GM23338 (cell line): ENCODE measurements at regions not wholly inside any gene's neighbourhood (a gene's known extent, or its start where the extent isn't known, plus 50 kb on each side); places are given as distances from the start of the nearest gene placed in this dataset.

Experiments used
- ATAC-seq: fragments of 200-7000 bp; cut with Tn5 transposase; 3 replicates; pipeline ENCODE4 v1.9.1; 2020
- DNase-seq: peaks from one replicate; pipeline ENCODE4 v3.0.0-alpha.2; 2015; ENCODE audit warnings: low spot score
- H2AFZ ChIP-seq: fragments of 200-600 bp; sonication (generic); 2 replicates; pipeline ENCODE4 v1.8.0; 2016; ENCODE audit warnings: antibody characterized with exemption, mild to moderate bottlenecking, moderate library complexity
- H3F3A ChIP-seq: fragments of 200-600 bp; sonication (generic); replicated peaks from 2 replicates; pipeline ENCODE4 v1.8.0; 2017; ENCODE audit warnings: antibody characterized with exemption, mixed run types, low read depth
- H3K27ac ChIP-seq: fragments of 200-600 bp; sonication (generic); 2 replicates; pipeline ENCODE4 v1.6.1; 2016; ENCODE audit warnings: low read depth
- H3K27me3 ChIP-seq: fragments of 200-600 bp; sonication (generic); 2 replicates; pipeline ENCODE4 v1.8.0; 2016; ENCODE audit warnings: mild to moderate bottlenecking, mixed run types, moderate library complexity; ENCODE audit not compliant: insufficient read depth
- H3K36me3 ChIP-seq: fragments of 200-600 bp; sonication (generic); 2 replicates; pipeline ENCODE4 v1.8.0; 2016; ENCODE audit warnings: mild to moderate bottlenecking; ENCODE audit not compliant: insufficient read depth
- H3K4me1 ChIP-seq: fragments of 200-600 bp; sonication (generic); 2 replicates; pipeline ENCODE4 v1.8.0; 2016; ENCODE audit warnings: mild to moderate bottlenecking, moderate library complexity; ENCODE audit not compliant: insufficient read depth
- H3K4me2 ChIP-seq: fragments of 200-600 bp; sonication (generic); 2 replicates; pipeline ENCODE4 v1.7.1; 2017; ENCODE audit warnings: mixed run types
- H3K4me3 ChIP-seq: fragments of 200-600 bp; sonication (generic); 2 replicates; pipeline ENCODE4 v1.6.1; 2016; ENCODE audit warnings: mixed run types
- H3K79me2 ChIP-seq: fragments of 200-600 bp; sonication (generic); replicated peaks from 2 replicates; pipeline ENCODE4 v1.8.0; 2017; ENCODE audit warnings: mild to moderate bottlenecking; ENCODE audit not compliant: insufficient read depth
- H3K9me2 ChIP-seq: fragments of 200-600 bp; sonication (generic); 2 replicates; pipeline ENCODE4 v1.8.0; 2017; ENCODE audit not compliant: insufficient read depth
- H4K20me1 ChIP-seq: fragments of 200-600 bp; sonication (generic); replicated peaks from 2 replicates; pipeline ENCODE4 v1.8.0; 2017; ENCODE audit warnings: mild to moderate bottlenecking; ENCODE audit not compliant: insufficient read depth
- H3K27ac Mint-ChIP-seq: 2 replicates; pipeline ENCODE4 v1.8.0; 2020; ENCODE audit warnings: inconsistent platforms, mild to moderate bottlenecking, moderate library complexity, mixed read lengths
- H3K27me3 Mint-ChIP-seq: 3 replicates; pipeline ENCODE4 v1.8.0; 2022; ENCODE audit warnings: low read depth, mild to moderate bottlenecking, moderate library complexity, mixed read lengths, inconsistent platforms; ENCODE audit not compliant: insufficient read depth, poor library complexity
- H3K36me3 Mint-ChIP-seq: 3 replicates; pipeline ENCODE4 v1.8.0; 2021; ENCODE audit warnings: low read depth, mild to moderate bottlenecking, inconsistent platforms, moderate library complexity, mixed read lengths
- H3K4me1 Mint-ChIP-seq: 3 replicates; pipeline ENCODE4 v1.8.0; 2020; ENCODE audit warnings: mild to moderate bottlenecking, inconsistent platforms, mixed read lengths
- H3K4me3 Mint-ChIP-seq: 3 replicates; pipeline ENCODE4 v1.8.0; 2021; ENCODE audit warnings: moderate library complexity, mild to moderate bottlenecking, inconsistent platforms, mixed read lengths
- H3K9me3 Mint-ChIP-seq: 3 replicates; pipeline ENCODE4 v1.8.0; 2020; ENCODE audit warnings: moderate library complexity, mild to moderate bottlenecking, inconsistent platforms, mixed read lengths
- CREB1 ChIP-seq: fragments of 250-450 bp; sonication (Bioruptor Pico); IDR thresholded peaks from 2 replicates; pipeline ENCODE4 v1.5.0; 2020; ENCODE audit warnings: low read depth, mild to moderate bottlenecking, moderate library complexity
- JUNB ChIP-seq: IDR thresholded peaks from one replicate; pipeline ENCODE4 v1.6.1; 2016; ENCODE audit warnings: antibody characterized with exemption; ENCODE audit not compliant: unreplicated experiment
- ZNF114 ChIP-seq: fragments of 250-450 bp; sonication (Bioruptor Pico); IDR thresholded peaks from 2 replicates; pipeline ENCODE4 v1.5.0; 2020; ENCODE audit warnings: mild to moderate bottlenecking, moderate library complexity
- TF ChIP-seq, protein P1 (sequence below): fragments of 250-450 bp; sonication (Bioruptor Pico); IDR thresholded peaks from 2 replicates; pipeline ENCODE4 v1.5.0; 2020; ENCODE audit warnings: mild to moderate bottlenecking, moderate library complexity
- TF ChIP-seq, protein P2 (sequence below): IDR thresholded peaks from one replicate; pipeline ENCODE4 v1.6.1; 2018; ENCODE audit warnings: antibody characterized with exemption; ENCODE audit not compliant: unreplicated experiment

DNA sequence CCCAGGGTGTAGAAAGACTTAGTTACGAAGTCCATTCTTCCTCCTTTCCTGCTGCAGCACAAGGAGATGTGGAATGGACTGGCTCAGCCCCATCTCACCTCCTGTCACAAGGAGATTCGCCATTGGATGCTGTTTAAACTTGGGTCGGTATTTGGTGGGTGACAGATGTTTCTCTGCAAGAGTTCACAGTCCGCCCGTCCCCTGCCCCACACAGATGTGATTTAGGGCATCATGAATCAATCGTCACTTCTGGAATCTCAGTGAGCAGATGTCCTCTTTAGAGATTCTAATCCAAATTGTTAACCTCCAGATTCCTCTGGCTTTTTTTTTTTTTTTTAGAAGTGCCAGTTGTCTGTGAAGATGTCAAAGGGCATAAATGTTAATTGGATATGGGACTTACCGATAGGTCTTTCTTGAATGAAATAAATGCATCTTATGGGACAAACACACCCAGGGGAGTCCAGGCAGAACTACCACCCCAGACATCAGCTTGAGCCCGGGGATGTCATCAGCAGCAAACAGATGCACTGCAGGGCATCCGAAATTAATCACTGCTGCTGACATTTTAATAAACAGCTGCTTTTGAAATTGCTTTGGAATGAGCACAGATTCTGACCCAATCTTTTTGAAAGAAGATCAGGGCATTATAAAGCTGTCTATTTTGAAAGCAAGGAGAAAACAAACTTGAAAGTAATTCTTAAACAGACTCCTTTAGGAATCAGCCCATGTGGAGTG lies 117.6 kb upstream of the CDH4 start (continued):
- TF ChIP-seq, protein P1, sequence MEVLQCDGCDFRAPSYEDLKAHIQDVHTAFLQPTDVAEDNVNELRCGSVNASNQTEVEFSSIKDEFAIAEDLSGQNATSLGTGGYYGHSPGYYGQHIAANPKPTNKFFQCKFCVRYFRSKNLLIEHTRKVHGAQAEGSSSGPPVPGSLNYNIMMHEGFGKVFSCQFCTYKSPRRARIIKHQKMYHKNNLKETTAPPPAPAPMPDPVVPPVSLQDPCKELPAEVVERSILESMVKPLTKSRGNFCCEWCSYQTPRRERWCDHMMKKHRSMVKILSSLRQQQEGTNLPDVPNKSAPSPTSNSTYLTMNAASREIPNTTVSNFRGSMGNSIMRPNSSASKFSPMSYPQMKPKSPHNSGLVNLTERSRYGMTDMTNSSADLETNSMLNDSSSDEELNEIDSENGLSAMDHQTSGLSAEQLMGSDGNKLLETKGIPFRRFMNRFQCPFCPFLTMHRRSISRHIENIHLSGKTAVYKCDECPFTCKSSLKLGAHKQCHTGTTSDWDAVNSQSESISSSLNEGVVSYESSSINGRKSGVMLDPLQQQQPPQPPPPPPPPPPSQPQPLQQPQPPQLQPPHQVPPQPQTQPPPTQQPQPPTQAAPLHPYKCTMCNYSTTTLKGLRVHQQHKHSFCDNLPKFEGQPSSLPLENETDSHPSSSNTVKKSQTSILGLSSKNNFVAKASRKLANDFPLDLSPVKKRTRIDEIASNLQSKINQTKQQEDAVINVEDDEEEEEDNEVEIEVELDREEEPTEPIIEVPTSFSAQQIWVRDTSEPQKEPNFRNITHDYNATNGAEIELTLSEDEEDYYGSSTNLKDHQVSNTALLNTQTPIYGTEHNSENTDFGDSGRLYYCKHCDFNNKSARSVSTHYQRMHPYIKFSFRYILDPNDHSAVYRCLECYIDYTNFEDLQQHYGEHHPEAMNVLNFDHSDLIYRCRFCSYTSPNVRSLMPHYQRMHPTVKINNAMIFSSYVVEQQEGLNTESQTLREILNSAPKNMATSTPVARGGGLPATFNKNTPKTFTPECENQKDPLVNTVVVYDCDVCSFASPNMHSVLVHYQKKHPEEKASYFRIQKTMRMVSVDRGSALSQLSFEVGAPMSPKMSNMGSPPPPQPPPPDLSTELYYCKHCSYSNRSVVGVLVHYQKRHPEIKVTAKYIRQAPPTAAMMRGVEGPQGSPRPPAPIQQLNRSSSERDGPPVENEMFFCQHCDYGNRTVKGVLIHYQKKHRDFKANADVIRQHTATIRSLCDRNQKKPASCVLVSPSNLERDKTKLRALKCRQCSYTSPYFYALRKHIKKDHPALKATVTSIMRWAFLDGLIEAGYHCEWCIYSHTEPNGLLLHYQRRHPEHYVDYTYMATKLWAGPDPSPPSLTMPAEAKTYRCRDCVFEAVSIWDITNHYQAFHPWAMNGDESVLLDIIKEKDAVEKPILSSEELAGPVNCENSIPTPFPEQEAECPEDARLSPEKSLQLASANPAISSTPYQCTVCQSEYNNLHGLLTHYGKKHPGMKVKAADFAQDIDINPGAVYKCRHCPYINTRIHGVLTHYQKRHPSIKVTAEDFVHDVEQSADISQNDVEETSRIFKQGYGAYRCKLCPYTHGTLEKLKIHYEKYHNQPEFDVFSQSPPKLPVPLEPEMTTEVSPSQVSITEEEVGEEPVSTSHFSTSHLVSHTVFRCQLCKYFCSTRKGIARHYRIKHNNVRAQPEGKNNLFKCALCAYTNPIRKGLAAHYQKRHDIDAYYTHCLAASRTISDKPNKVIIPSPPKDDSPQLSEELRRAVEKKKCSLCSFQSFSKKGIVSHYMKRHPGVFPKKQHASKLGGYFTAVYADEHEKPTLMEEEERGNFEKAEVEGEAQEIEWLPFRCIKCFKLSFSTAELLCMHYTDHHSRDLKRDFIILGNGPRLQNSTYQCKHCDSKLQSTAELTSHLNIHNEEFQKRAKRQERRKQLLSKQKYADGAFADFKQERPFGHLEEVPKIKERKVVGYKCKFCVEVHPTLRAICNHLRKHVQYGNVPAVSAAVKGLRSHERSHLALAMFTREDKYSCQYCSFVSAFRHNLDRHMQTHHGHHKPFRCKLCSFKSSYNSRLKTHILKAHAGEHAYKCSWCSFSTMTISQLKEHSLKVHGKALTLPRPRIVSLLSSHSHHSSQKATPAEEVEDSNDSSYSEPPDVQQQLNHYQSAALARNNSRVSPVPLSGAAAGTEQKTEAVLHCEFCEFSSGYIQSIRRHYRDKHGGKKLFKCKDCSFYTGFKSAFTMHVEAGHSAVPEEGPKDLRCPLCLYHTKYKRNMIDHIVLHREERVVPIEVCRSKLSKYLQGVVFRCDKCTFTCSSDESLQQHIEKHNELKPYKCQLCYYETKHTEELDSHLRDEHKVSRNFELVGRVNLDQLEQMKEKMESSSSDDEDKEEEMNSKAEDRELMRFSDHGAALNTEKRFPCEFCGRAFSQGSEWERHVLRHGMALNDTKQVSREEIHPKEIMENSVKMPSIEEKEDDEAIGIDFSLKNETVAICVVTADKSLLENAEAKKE (CRISPR knock-in tag), result no peak
- no peak for TF ChIP-seq JUNB
- TF ChIP-seq, protein P2, sequence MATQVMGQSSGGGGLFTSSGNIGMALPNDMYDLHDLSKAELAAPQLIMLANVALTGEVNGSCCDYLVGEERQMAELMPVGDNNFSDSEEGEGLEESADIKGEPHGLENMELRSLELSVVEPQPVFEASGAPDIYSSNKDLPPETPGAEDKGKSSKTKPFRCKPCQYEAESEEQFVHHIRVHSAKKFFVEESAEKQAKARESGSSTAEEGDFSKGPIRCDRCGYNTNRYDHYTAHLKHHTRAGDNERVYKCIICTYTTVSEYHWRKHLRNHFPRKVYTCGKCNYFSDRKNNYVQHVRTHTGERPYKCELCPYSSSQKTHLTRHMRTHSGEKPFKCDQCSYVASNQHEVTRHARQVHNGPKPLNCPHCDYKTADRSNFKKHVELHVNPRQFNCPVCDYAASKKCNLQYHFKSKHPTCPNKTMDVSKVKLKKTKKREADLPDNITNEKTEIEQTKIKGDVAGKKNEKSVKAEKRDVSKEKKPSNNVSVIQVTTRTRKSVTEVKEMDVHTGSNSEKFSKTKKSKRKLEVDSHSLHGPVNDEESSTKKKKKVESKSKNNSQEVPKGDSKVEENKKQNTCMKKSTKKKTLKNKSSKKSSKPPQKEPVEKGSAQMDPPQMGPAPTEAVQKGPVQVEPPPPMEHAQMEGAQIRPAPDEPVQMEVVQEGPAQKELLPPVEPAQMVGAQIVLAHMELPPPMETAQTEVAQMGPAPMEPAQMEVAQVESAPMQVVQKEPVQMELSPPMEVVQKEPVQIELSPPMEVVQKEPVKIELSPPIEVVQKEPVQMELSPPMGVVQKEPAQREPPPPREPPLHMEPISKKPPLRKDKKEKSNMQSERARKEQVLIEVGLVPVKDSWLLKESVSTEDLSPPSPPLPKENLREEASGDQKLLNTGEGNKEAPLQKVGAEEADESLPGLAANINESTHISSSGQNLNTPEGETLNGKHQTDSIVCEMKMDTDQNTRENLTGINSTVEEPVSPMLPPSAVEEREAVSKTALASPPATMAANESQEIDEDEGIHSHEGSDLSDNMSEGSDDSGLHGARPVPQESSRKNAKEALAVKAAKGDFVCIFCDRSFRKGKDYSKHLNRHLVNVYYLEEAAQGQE, result no peak

DNA sequence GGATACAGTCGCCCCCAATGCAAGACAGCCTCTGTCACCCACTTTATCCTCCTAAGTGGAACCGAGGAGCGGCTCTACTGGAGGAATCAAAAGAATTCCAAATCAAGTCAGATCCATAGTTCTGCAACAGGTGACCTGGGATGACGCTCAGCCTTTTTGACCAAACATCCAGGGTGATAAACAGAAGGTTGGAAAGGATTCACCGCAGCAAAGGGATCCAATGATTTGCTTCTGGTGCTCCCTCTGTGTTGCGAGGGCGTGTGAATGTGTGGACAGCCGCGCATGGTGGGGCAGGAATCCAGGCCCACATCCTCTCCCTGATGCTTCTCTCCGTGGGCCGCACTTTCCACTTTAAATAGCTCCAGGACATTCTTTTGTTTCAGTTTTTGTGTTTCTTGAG lies 116.8 kb upstream of the CDH4 start:
- Histone ChIP-seq H3K27me3 (0 out of 2 replicates have a peak, but pooled peaks cover 4% of the 10 kb centered on the region), H3K4me1 (no peaks in the 10 kb centered on the region), H3K9me2 (no peaks in the 10 kb centered on the region), H4K20me1 (no peaks in the 10 kb centered on the region), H3K27ac (no peak overlapping the region), H3K4me2 (no peak overlapping the region), H3K79me2 (no peaks in the 10 kb centered on the region), H3K4me3 (no peak overlapping the region), H3K36me3 (no peaks in the 10 kb centered on the region), H2AFZ (no peak overlapping the region), H3F3A (no peaks in the 10 kb centered on the region)
- 0 out of 3 replicates have a peak, but pooled peaks cover 5% of the 10 kb centered on the region for H3K4me1 Mint-ChIP-seq
- H3K27me3 Mint-ChIP-seq, result peaks cover 34% of the 10 kb centered on the region
- no peak for ATAC-seq
- no peak for DNase-seq
- H3K4me3 Mint-ChIP-seq, result no peak overlapping the region
- TF ChIP-seq CREB1 (CRISPR knock-in tag) (no peak), ZNF114 (CRISPR knock-in tag) (no peak), JUNB (no peak)
- H3K27ac Mint-ChIP-seq, result no peak overlapping the region
- H3K9me3 Mint-ChIP-seq, result no peaks in the 10 kb centered on the region
- H3K36me3 Mint-ChIP-seq, result no peaks in the 10 kb centered on the region
